Osteoblast (primary cell): ENCODE measurements at regions not wholly inside any gene's neighbourhood (a gene's known extent, or its start where the extent isn't known, plus 50 kb on each side); places are given as distances from the start of the nearest gene placed in this dataset.

Experiments used
- DNase-seq: peaks from one replicate; pipeline ENCODE4 v3.0.0; 2011; ENCODE audit warnings: low spot score, mixed read lengths; ENCODE audit not compliant: insufficient read length; ENCODE audit errors: missing footprints
- H2AFZ ChIP-seq: 2 replicates; pipeline ENCODE4 v1.6.0; 2011; ENCODE audit warnings: mild to moderate bottlenecking, low read length
- H3K27ac ChIP-seq: 2 replicates; pipeline ENCODE4 v1.5.1; 2011; ENCODE audit warnings: mild to moderate bottlenecking, low read depth, low read length, moderate library complexity
- H3K27me3 ChIP-seq: 2 replicates; pipeline ENCODE4 v1.6.0; 2012; ENCODE audit warnings: mild to moderate bottlenecking, control low read depth, inconsistent platforms, low read length, moderate library complexity; ENCODE audit not compliant: insufficient read depth
- H3K36me3 ChIP-seq: 2 replicates; pipeline ENCODE4 v1.5.1; 2011; ENCODE audit warnings: mild to moderate bottlenecking, low read length, control low read depth, moderate library complexity; ENCODE audit not compliant: insufficient read depth
- H3K4me1 ChIP-seq: 2 replicates; pipeline ENCODE4 v1.5.1; 2011; ENCODE audit warnings: mild to moderate bottlenecking, low read length, control low read depth, moderate library complexity; ENCODE audit not compliant: insufficient read depth
- H3K4me2 ChIP-seq: 2 replicates; pipeline ENCODE4 v1.6.0; 2011; ENCODE audit warnings: mild to moderate bottlenecking, low read length; ENCODE audit not compliant: insufficient read depth
- H3K4me3 ChIP-seq: fragments of 200-600 bp; sonication (generic); 3 replicates; pipeline ENCODE4 v1.5.1; 2012; ENCODE audit warnings: mild to moderate bottlenecking, low read length, inconsistent platforms; ENCODE audit not compliant: insufficient read depth
- H3K79me2 ChIP-seq: 2 replicates; pipeline ENCODE4 v1.6.0; 2012; ENCODE audit warnings: mild to moderate bottlenecking, low read length, control low read depth, inconsistent platforms; ENCODE audit not compliant: insufficient read depth
- H3K9me3 ChIP-seq: 2 replicates; pipeline ENCODE4 v1.5.1; 2011; ENCODE audit warnings: low read depth, low read length, control low read depth
- H4K20me1 ChIP-seq: 2 replicates; pipeline ENCODE4 v1.6.0; 2012; ENCODE audit warnings: mild to moderate bottlenecking, low read length, control low read depth; ENCODE audit not compliant: insufficient read depth
- CTCF ChIP-seq: IDR thresholded peaks from 2 replicates; pipeline ENCODE4 v1.5.1; 2011; ENCODE audit warnings: mild to moderate bottlenecking, low read depth, low read length, moderate library complexity; ENCODE audit errors: extremely low read depth

GRCh38 chr18:77539860-77540259 lies 290.2 kb downstream of the GALR1 start:
- Histone ChIP-seq H3K4me3 (no peak overlapping the region), H3K9me3 (no peaks in the 10 kb centered on the region), H3K4me1 (no peaks in the 10 kb centered on the region), H3K27me3 (no peaks in the 10 kb centered on the region), H4K20me1 (no peaks in the 10 kb centered on the region), H3K79me2 (no peaks in the 10 kb centered on the region), H3K36me3 (no peaks in the 10 kb centered on the region), H3K4me2 (no peak overlapping the region), H2AFZ (no peak overlapping the region), H3K27ac (no peak overlapping the region)
- no peak for TF ChIP-seq CTCF
- DNase-seq, result no peak

GRCh38 chr18:77544792-77545191 lies 295.1 kb downstream of the GALR1 start:
- no peaks in the 10 kb centered on the region for H3K79me2 ChIP-seq
- no peak overlapping the region for H3K4me2 ChIP-seq
- no peaks in the 10 kb centered on the region for H3K9me3 ChIP-seq
- H4K20me1 ChIP-seq, result no peaks in the 10 kb centered on the region
- no peaks in the 10 kb centered on the region for H3K4me1 ChIP-seq
- H3K4me3 ChIP-seq, result no peak overlapping the region
- no peak overlapping the region for H2AFZ ChIP-seq
- H3K27ac ChIP-seq, result no peak overlapping the region
- DNase-seq, result no peak
- H3K27me3 ChIP-seq, result no peaks in the 10 kb centered on the region
- TF ChIP-seq CTCF, result no peak
- no peaks in the 10 kb centered on the region for H3K36me3 ChIP-seq

GRCh38 chr18:77547757-77548156 lies 298.1 kb downstream of the GALR1 start:
- no peak for TF ChIP-seq CTCF
- H3K36me3 ChIP-seq, result no peaks in the 10 kb centered on the region
- no peak overlapping the region for H2AFZ ChIP-seq
- no peak overlapping the region for H3K27ac ChIP-seq
- no peaks in the 10 kb centered on the region for H4K20me1 ChIP-seq
- H3K27me3 ChIP-seq, result no peaks in the 10 kb centered on the region
- no peak overlapping the region for H3K4me3 ChIP-seq
- H3K4me1 ChIP-seq, result no peaks in the 10 kb centered on the region
- no peak for DNase-seq
- H3K4me2 ChIP-seq, result no peak overlapping the region
- H3K79me2 ChIP-seq, result no peaks in the 10 kb centered on the region
- H3K9me3 ChIP-seq, result no peaks in the 10 kb centered on the region

- H3K79me2 ChIP-seq, result no peaks in the 10 kb centered on the region
- H3K9me3 ChIP-seq, result no peaks in the 10 kb centered on the region
- no peaks in the 10 kb centered on the region for H3K4me1 ChIP-seq
- H4K20me1 ChIP-seq, result no peaks in the 10 kb centered on the region
- no peak for DNase-seq
- H3K4me2 ChIP-seq, result no peak overlapping the region
- no peaks in the 10 kb centered on the region for H3K36me3 ChIP-seq
- no peak for TF ChIP-seq CTCF
- H3K27me3 ChIP-seq, result no peaks in the 10 kb centered on the region
- no peak overlapping the region for H3K4me3 ChIP-seq
- H2AFZ ChIP-seq, result no peak overlapping the region
- no peak overlapping the region for H3K27ac ChIP-seq
Observed at GRCh38 chr18:77548790-77549420, 299.3 kb downstream of the GALR1 start.
